GM18502 (cell line): ENCODE measurements at regions not wholly inside any gene's neighbourhood (a gene's known extent, or its start where the extent isn't known, plus 50 kb on each side); places are given as distances from the start of the nearest gene placed in this dataset.

Experiments
- ATAC-seq: cut with Tn5 transposase; IDR thresholded peaks from one replicate; pipeline ENCODE4 v1.9.1; 2021; ENCODE audit warnings: mild to moderate bottlenecking; ENCODE audit not compliant: unreplicated experiment, poor library complexity

- ATAC-seq = no peak
Observed at GRCh38 chr7:17593819-17594419, 295.5 kb downstream of the AHR start.

GRCh38 chr7:17595546-17595945 lies 297.1 kb downstream of the AHR start:
- no peak for ATAC-seq

GRCh38 chr7:17598305-17598704 lies 299.9 kb downstream of the AHR start:
- ATAC-seq = no peak

GRCh38 chr7:17598846-17599245 lies 300.4 kb downstream of the AHR start:
- no peak for ATAC-seq

- ATAC-seq = no peak
Observed at GRCh38 chr7:17599733-17600339, 301.4 kb downstream of the AHR start.

- no peak for ATAC-seq
Observed at GRCh38 chr7:17600340-17600752, 301.9 kb downstream of the AHR start.

- no peak for ATAC-seq
Observed at GRCh38 chr7:17601921-17602320, 303.5 kb downstream of the AHR start.

- no peak for ATAC-seq
Observed at GRCh38 chr7:17608114-17608833, 309.8 kb downstream of the AHR start.

GRCh38 chr7:17611611-17612010 lies 313.2 kb downstream of the AHR start:
- ATAC-seq = no peak

GRCh38 chr7:17613338-17614041 lies 315.0 kb downstream of the AHR start:
- no peak for ATAC-seq

GRCh38 chr7:17617380-17617779 lies 318.9 kb downstream of the AHR start:
- no peak for ATAC-seq

- ATAC-seq = no peak
Observed at GRCh38 chr7:17617857-17618651, 319.6 kb downstream of the AHR start.

- no peak for ATAC-seq
Observed at GRCh38 chr7:17618652-17618974, 320.2 kb downstream of the AHR start.

GRCh38 chr7:17619196-17619818 lies 320.9 kb downstream of the AHR start:
- no peak for ATAC-seq

- ATAC-seq = no peak
Observed at GRCh38 chr7:17620566-17620965, 319.7 kb downstream of the SNX13 start.

- ATAC-seq = no peak
Observed at GRCh38 chr7:17622451-17622850, 317.8 kb downstream of the SNX13 start.

GRCh38 chr7:17623546-17624185 lies 316.6 kb downstream of the SNX13 start:
- ATAC-seq = no peak

- ATAC-seq = no peak
Observed at GRCh38 chr7:17624379-17624778, 315.9 kb downstream of the SNX13 start.

- no peak for ATAC-seq
Observed at GRCh38 chr7:17625043-17625442, 315.3 kb downstream of the SNX13 start.

GRCh38 chr7:17626235-17626634 lies 314.1 kb downstream of the SNX13 start:
- ATAC-seq = no peak
